IMR-90 (cell line): ENCODE measurements at regions not wholly inside any gene's neighbourhood (a gene's known extent, or its start where the extent isn't known, plus 50 kb on each side); places are given as distances from the start of the nearest gene placed in this dataset.

ENCODE experiments used
- ATAC-seq: fragments of 200-7000 bp; cut with Tn5 transposase; 2 replicates; pipeline ENCODE4 v1.9.1; 2020; ENCODE audit warnings: low read depth, mild to moderate bottlenecking, moderate library complexity
- BruUV-seq: library from RNA; stranded (reverse); fragments of 400-500 nt; replicated peaks from 2 replicates; lab custom pipeline; 2021; lab: Mats Ljungman, UMichigan
- CTCF ChIA-PET: fragments of 300-600 bp; formaldehyde crosslinking; extraction: SDS; loops from one replicate; lab custom pipeline; 2021; ENCODE audit warnings: antibody characterized with exemption; lab: Yijun Ruan, JAX
- POLR2A ChIA-PET: fragments of 300-600 bp; sonication (Branson Sonifier 250); formaldehyde crosslinking; loops from one replicate; lab custom pipeline; 2022; ENCODE audit warnings: antibody characterized with exemption; ENCODE audit not compliant: unreplicated experiment; lab: Charles Lee
- DNase-seq: peaks from one replicate; pipeline ENCODE4 v3.0.0; 2013
- H2AFZ ChIP-seq: replicated peaks from 2 replicates; pipeline ENCODE3; 2013; ENCODE audit warnings: low read length, mild to moderate bottlenecking; ENCODE audit not compliant: poor library complexity
- H2AK5ac ChIP-seq: 2 replicates; pipeline ENCODE4 v1.6.1; 2013; ENCODE audit warnings: low read depth, low read length, inconsistent platforms
- H2AK9ac ChIP-seq: replicated peaks from 2 replicates; pipeline ENCODE3; 2013; ENCODE audit warnings: mild to moderate bottlenecking, low read depth, low read length, moderate library complexity; ENCODE audit not compliant: poor library complexity
- H2BK120ac ChIP-seq: 2 replicates; pipeline ENCODE4 v1.6.1; 2013; ENCODE audit warnings: low read depth, low read length, inconsistent platforms
- H2BK15ac ChIP-seq: 3 replicates; pipeline ENCODE4 v1.6.1; 2013; ENCODE audit warnings: low read depth, low read length, inconsistent platforms
- H2BK20ac ChIP-seq: 2 replicates; pipeline ENCODE4 v1.6.1; 2013; ENCODE audit warnings: low read depth, mild to moderate bottlenecking, inconsistent platforms, low read length, moderate library complexity
- H2BK5ac ChIP-seq: 2 replicates; pipeline ENCODE4 v1.6.1; 2013; ENCODE audit warnings: mild to moderate bottlenecking, low read depth, low read length, inconsistent platforms; ENCODE audit not compliant: poor library complexity, severe bottlenecking
- H3K14ac ChIP-seq: replicated peaks from 2 replicates; pipeline ENCODE4 v1.6.1; 2013; ENCODE audit warnings: low read depth, low read length, inconsistent platforms
- H3K18ac ChIP-seq: 2 replicates; pipeline ENCODE4 v1.6.1; 2013; ENCODE audit warnings: low read depth, low read length, control low read depth
- H3K23ac ChIP-seq: 2 replicates; pipeline ENCODE4 v1.6.1; 2013; ENCODE audit warnings: low read depth, low read length, inconsistent platforms
- H3K27ac ChIP-seq: 2 replicates; pipeline ENCODE4 v1.5.1; 2013; ENCODE audit warnings: mild to moderate bottlenecking, control low read depth, low read length; ENCODE audit not compliant: insufficient read depth
- H3K27me3 ChIP-seq: 2 replicates; pipeline ENCODE4 v1.6.1; 2013; ENCODE audit warnings: low read length; ENCODE audit not compliant: control insufficient read depth, insufficient read depth
- H3K36me3 ChIP-seq: 2 replicates; pipeline ENCODE4 v1.6.1; 2013; ENCODE audit warnings: low read length, mixed read lengths; ENCODE audit not compliant: control insufficient read depth, insufficient read depth
- H3K4ac ChIP-seq: 2 replicates; pipeline ENCODE4 v1.6.1; 2013; ENCODE audit warnings: low read depth, low read length, inconsistent platforms
- H3K4me1 ChIP-seq: 2 replicates; pipeline ENCODE4 v1.6.1; 2013; ENCODE audit warnings: low read length, mixed read lengths; ENCODE audit not compliant: control insufficient read depth, insufficient read depth
- H3K4me2 ChIP-seq: 2 replicates; pipeline ENCODE4 v1.6.1; 2013; ENCODE audit warnings: low read depth, mild to moderate bottlenecking, control low read depth, low read length, moderate library complexity
- H3K4me3 ChIP-seq: 2 replicates; pipeline ENCODE4 v1.5.1; 2013; ENCODE audit warnings: low read depth, mild to moderate bottlenecking, control low read depth, low read length, moderate library complexity; ENCODE audit not compliant: insufficient read depth
- H3K56ac ChIP-seq: 2 replicates; pipeline ENCODE4 v1.6.1; 2013; ENCODE audit warnings: low read length, inconsistent platforms; ENCODE audit not compliant: insufficient read depth; ENCODE audit errors: extremely low read depth
- H3K79me1 ChIP-seq, 2 experiments: 2 replicates each; pipeline ENCODE4 v1.6.1; 2013; ENCODE audit warnings: low read length in 2 of 2, inconsistent platforms in 1 of 2, low read depth in 1 of 2
- H3K9ac ChIP-seq: 2 replicates; pipeline ENCODE4 v1.6.1; 2013; ENCODE audit warnings: low read depth, low read length, control low read depth
- H3K9me1 ChIP-seq: 2 replicates; pipeline ENCODE4 v1.6.1; 2013; ENCODE audit warnings: low read length, inconsistent platforms; ENCODE audit not compliant: insufficient read depth
- H3K9me3 ChIP-seq: 2 replicates; pipeline ENCODE4 v1.6.1; 2013; ENCODE audit warnings: low read length; ENCODE audit not compliant: control insufficient read depth, insufficient read depth
- H4K20me1 ChIP-seq: 2 replicates; pipeline ENCODE4 v1.6.1; 2013; ENCODE audit warnings: low read length, inconsistent platforms; ENCODE audit not compliant: insufficient read depth
- H4K5ac ChIP-seq: 2 replicates; pipeline ENCODE4 v1.6.1; 2013; ENCODE audit warnings: mild to moderate bottlenecking, low read depth, low read length, control low read depth
- H4K8ac ChIP-seq, 2 experiments: 2 replicates each; pipeline ENCODE4 v1.6.1; 2013; ENCODE audit warnings: low read depth in 2 of 2, low read length in 2 of 2, control low read depth in 1 of 2, inconsistent platforms in 1 of 2
- H4K91ac ChIP-seq: 2 replicates; pipeline ENCODE4 v1.6.1; 2013; ENCODE audit warnings: low read depth, low read length, inconsistent platforms; ENCODE audit not compliant: insufficient read depth
- FOS ChIP-seq: fragments of 150-350 bp; IDR thresholded peaks from 2 replicates; pipeline ENCODE4 v1.6.1; 2016; ENCODE audit warnings: low read depth, low read length
- SMC3 ChIP-seq: fragments of 150-350 bp; IDR thresholded peaks from 2 replicates; pipeline ENCODE4 v1.6.1; 2016; ENCODE audit warnings: low read depth, mild to moderate bottlenecking, antibody characterized with exemption, low read length, moderate library complexity
- WGBS, 2 experiments: methylation state at CpG; one replicate each; pipeline versions ENCODE4 v1.1.5 to v1.1.7; 2013; ENCODE audit warnings: missing lambda C conversion rate in 2 of 2; ENCODE audit not compliant: insufficient read length in 1 of 2; ENCODE audit errors: extremely low coverage in 2 of 2; 5-methylcytosine and 5-hydroxymethylcytosine counted together
- dilution Hi-C: fragments of 300-500 bp; cut with HindIII; formaldehyde crosslinking; loops from one replicate; pipeline ENCODE4 v1.14.3; 2018; ENCODE audit warnings: low sequenced_read_pairs; ENCODE audit not compliant: unreplicated experiment
- in situ Hi-C: fragments of 300-500 bp; cut with MboI; formaldehyde crosslinking; loops from 3 replicates; pipeline ENCODE4 v1.14.3; 2019; ENCODE audit warnings: low sequenced_read_pairs, inconsistent platforms, mixed read lengths
- intact Hi-C: fragments of 100-400 bp; cut with micrococcal nuclease; formaldehyde crosslinking; loops from 2 replicates; pipeline ENCODE4 v1.10.0; 2022

- no peaks in the 10 kb centered on the region for H3K4me1 ChIP-seq
- ATAC-seq (no peak), DNase-seq (no peak)
- no peaks in the 10 kb centered on the region for H3K79me1 ChIP-seq
- H3K9me1 ChIP-seq, result no peaks in the 10 kb centered on the region
- ChIA-PET POLR2A (no interaction called here), CTCF (no interaction called here)
- no peak overlapping the region for H3K56ac ChIP-seq
- no peak overlapping the region for H2BK20ac ChIP-seq
- H2AK9ac ChIP-seq, result no peak overlapping the region
- no peaks in the 10 kb centered on the region for H3K9me3 ChIP-seq
- H4K20me1 ChIP-seq, result no peaks in the 10 kb centered on the region
- dilution Hi-C loops (no loop called here), intact Hi-C loops (no loop called here), in situ Hi-C loops (no loop called here)
- H2BK15ac ChIP-seq, result no peak overlapping the region
- H3K27me3 ChIP-seq, result peaks cover 1% of the 10 kb centered on the region; the same call in 1 of the 2 replicates
- no peak overlapping the region for H3K27ac ChIP-seq
- H3K36me3 ChIP-seq, result no peaks in the 10 kb centered on the region
- TF ChIP-seq FOS, result no peak
- TF ChIP-seq SMC3, result no peak
- no peak overlapping the region for H4K5ac ChIP-seq
- H3K4me2 ChIP-seq, result no peak overlapping the region
- H3K9ac ChIP-seq, result no peak overlapping the region
- H4K8ac ChIP-seq, result no peak overlapping the region
- no CpG with 5 or more reads among the region's 4 CpGs for WGBS, 2 experiments
- H3K23ac ChIP-seq, result no peak overlapping the region
- no peak overlapping the region for H4K91ac ChIP-seq
- H3K14ac ChIP-seq, result no peak overlapping the region
- H3K18ac ChIP-seq, result no peak overlapping the region
- H3K4me3 ChIP-seq, result no peak overlapping the region
- H2AK5ac ChIP-seq, result no peak overlapping the region
- H2AFZ ChIP-seq, result no peak overlapping the region
- H3K4ac ChIP-seq, result no peak overlapping the region
- no TSS peak for BruUV-seq
- no peak overlapping the region for H2BK5ac ChIP-seq
- no peak overlapping the region for H2BK120ac ChIP-seq
Observed at GRCh38 chr2:161088658-161089350, 71.4 kb upstream of the TANK start.
